ENCODE measurements at regions not wholly inside any gene's neighbourhood (a gene's known extent, or its start where the extent isn't known, plus 50 kb on each side); places are given as distances from the start of the nearest gene placed in this dataset.

DNA sequence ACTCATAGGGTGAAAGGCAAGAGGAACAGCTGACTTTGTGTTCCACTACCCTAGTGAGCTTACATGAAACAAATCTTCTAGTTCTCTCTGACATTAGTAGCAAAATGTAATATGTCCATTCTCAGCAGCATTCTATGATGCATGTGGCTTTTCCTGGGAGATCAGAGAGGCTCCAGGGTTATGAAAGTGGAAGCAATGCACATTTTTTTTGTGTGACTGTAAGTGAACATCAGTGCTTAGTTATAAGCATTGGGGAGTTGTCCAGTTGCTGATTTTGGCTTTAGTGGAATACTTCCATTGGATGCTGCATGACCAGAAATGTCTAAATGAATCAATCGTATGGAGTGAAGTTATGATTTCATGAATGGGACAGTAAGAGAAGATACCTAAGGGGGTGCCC is 255.9 kb downstream of the FAT3 start:
- intact Hi-C loops (cut with micrococcal nuclease): no loop called here
- Histone ChIP-seq H3K4me1 (ENCODE audit: control insufficient read depth, insufficient read depth, low read length) (no peaks in the 10 kb centered on the region), H3K4me3 (ENCODE audit: low read length) (no peak overlapping the region), H3K27ac (ENCODE audit: low read length) (no peak overlapping the region), H3K27me3 (ENCODE audit: control insufficient read depth, insufficient read depth, low read length) (no peaks in the 10 kb centered on the region), H3K36me3 (ENCODE audit: control insufficient read depth, insufficient read depth, low read length) (no peaks in the 10 kb centered on the region), H3K9me3 (ENCODE audit: control insufficient read depth, insufficient read depth, low read length) (no peaks in the 10 kb centered on the region)
- 96% methylated on average over 1 of the region's 1 CpG for WGBS (ENCODE audit: insufficient coverage)
- H3K27me3 Mint-ChIP-seq (ENCODE audit: low read depth in 2 of 2): no peaks in the 10 kb centered on the region
- peaks cover 6 to 12% of the 10 kb centered on the region in 2 donors for H3K9me3 Mint-ChIP-seq
- no peak overlapping the region for H3K4me3 Mint-ChIP-seq
- H3K27ac Mint-ChIP-seq: no peak overlapping the region
- no peaks in the 10 kb centered on the region for H3K4me1 Mint-ChIP-seq
- no peaks in the 10 kb centered on the region for H3K36me3 Mint-ChIP-seq
- DNase-seq (no peak), ATAC-seq (no peak)
- TF ChIP-seq, protein P1, sequence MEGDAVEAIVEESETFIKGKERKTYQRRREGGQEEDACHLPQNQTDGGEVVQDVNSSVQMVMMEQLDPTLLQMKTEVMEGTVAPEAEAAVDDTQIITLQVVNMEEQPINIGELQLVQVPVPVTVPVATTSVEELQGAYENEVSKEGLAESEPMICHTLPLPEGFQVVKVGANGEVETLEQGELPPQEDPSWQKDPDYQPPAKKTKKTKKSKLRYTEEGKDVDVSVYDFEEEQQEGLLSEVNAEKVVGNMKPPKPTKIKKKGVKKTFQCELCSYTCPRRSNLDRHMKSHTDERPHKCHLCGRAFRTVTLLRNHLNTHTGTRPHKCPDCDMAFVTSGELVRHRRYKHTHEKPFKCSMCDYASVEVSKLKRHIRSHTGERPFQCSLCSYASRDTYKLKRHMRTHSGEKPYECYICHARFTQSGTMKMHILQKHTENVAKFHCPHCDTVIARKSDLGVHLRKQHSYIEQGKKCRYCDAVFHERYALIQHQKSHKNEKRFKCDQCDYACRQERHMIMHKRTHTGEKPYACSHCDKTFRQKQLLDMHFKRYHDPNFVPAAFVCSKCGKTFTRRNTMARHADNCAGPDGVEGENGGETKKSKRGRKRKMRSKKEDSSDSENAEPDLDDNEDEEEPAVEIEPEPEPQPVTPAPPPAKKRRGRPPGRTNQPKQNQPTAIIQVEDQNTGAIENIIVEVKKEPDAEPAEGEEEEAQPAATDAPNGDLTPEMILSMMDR (IDR thresholded peaks at IDR 0.05): no peak

DNA sequence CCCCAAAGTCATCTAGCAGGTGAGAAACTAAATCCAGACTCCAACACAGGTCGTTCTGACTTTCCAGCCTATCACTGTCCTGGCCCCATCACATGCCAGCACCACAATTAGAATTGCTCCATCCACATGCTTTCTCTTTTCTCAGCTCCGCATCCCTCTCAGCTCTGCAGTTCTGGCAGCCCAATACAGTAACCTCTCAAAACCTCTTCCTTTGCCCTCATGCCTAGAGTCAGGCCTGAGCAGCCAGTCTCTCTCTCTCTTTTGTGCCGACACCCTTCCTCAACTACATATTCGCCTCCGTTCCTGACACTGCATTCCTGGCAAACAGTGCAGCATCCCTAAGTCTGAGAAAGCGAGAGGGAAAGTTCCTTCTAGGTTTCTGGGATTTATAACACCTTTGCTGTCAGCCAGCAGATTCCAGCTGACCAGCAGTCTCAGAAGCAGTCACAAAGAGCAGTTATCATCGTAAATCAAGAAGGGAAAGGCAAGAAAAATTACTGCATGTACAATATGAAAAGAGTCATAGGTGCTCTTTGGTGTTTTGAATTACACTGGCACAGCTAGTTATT is 258.0 kb downstream of the FAT3 start:
- H3K4me3 ChIP-seq (ENCODE audit: low read length): no peak overlapping the region
- no peaks in the 10 kb centered on the region for H3K9me3 ChIP-seq (ENCODE audit: control insufficient read depth, insufficient read depth, low read length)
- Mint-ChIP-seq H3K4me3 (no peak overlapping the region), H3K27ac (no peak overlapping the region), H3K36me3 (no peaks in the 10 kb centered on the region), H3K4me1 (no peaks in the 10 kb centered on the region), H3K27me3 (ENCODE audit: low read depth in 2 of 2) (no peaks in the 10 kb centered on the region), H3K9me3 (peaks cover 4 to 12% of the 10 kb centered on the region in 2 donors)
- TF ChIP-seq, protein P1 (IDR thresholded peaks at IDR 0.05): no peak
- H3K4me1 ChIP-seq (ENCODE audit: control insufficient read depth, insufficient read depth, low read length): no peaks in the 10 kb centered on the region
- H3K27me3 ChIP-seq (ENCODE audit: control insufficient read depth, insufficient read depth, low read length): no peaks in the 10 kb centered on the region
- 79% methylated on average over 7 of the region's 7 CpGs for WGBS (ENCODE audit: insufficient coverage)
- no peaks in the 10 kb centered on the region for H3K36me3 ChIP-seq (ENCODE audit: control insufficient read depth, insufficient read depth, low read length)
- ATAC-seq (no peak), DNase-seq (no peak)
- no peak overlapping the region for H3K27ac ChIP-seq (ENCODE audit: low read length)
- intact Hi-C loops (cut with micrococcal nuclease): no loop called here

DNA sequence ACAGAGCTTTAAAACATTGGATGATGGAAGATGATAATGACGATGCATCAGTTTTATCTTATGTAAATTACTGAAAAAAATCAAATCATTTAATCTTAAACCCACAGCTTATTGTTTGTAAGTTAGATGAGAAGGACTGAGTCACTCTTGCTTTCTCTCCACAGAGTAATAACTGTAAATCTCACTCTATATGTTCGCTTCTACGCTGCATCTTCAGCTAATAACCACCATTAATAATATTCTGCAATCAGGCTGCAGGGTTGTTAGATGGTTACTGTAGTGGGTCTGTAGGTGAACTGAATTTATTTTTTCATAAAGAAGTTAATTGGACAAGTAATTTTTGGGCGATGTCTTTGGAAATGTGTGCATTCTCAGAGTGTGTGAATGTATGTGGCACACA is 260.0 kb downstream of the FAT3 start:
- DNase-seq: no peak
- Mint-ChIP-seq H3K4me3 (no peak overlapping the region), H3K27ac (no peak overlapping the region), H3K9me3 (peaks cover 4% of the 10 kb centered on the region in 2 donors), H3K36me3 (no peaks in the 10 kb centered on the region), H3K27me3 (ENCODE audit: low read depth in 2 of 2) (no peaks in the 10 kb centered on the region), H3K4me1 (no peaks in the 10 kb centered on the region)
- H3K27me3 ChIP-seq (ENCODE audit: control insufficient read depth, insufficient read depth, low read length): no peaks in the 10 kb centered on the region
- no peaks in the 10 kb centered on the region for H3K4me1 ChIP-seq (ENCODE audit: control insufficient read depth, insufficient read depth, low read length)
- 75% methylated on average over 1 of the region's 4 CpGs for WGBS (ENCODE audit: insufficient coverage)
- no peaks in the 10 kb centered on the region for H3K9me3 ChIP-seq (ENCODE audit: control insufficient read depth, insufficient read depth, low read length)
- no peak overlapping the region for H3K4me3 ChIP-seq (ENCODE audit: low read length)
- TF ChIP-seq, protein P1 (IDR thresholded peaks at IDR 0.05): no peak
- no peaks in the 10 kb centered on the region for H3K36me3 ChIP-seq (ENCODE audit: control insufficient read depth, insufficient read depth, low read length)
- intact Hi-C loops (cut with micrococcal nuclease): no loop called here
- no peak overlapping the region for H3K27ac ChIP-seq (ENCODE audit: low read length)
- no peak for ATAC-seq

DNA sequence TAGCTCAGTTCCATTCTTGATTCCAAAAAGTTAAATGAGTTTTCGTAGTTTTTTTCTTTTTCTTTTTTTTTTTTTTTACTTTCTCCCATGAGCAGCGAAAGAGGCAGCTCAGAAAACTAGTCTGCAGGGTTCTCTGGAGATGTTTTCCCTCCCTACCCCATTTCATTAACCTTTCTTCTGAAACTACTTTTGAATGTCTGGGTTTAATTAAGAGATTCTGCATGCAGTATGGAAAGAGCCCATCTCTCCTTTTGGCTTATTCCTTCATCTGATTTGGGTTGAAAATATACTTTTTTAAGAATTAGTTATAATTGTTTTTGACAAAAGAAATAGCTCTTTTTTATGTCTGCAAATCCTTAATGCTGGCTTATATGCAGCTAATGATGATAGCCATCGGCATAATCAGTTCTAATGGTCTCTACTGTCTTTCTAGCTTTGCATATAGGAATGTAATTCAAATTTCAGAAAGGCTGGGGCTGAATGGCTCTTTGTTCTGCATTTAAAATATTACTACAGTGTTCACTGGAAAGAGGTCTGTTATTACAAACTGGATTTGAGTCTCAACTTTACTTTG is 265.3 kb downstream of the FAT3 start:
- TF ChIP-seq, protein P1 (IDR thresholded peaks at IDR 0.05): no peak
- intact Hi-C loops (cut with micrococcal nuclease): no loop called here
- no peak for DNase-seq
- no peaks in the 10 kb centered on the region for H3K27me3 ChIP-seq (ENCODE audit: control insufficient read depth, insufficient read depth, low read length)
- Mint-ChIP-seq H3K9me3 (peaks cover 0 to 3% of the 10 kb centered on the region in 2 donors), H3K4me3 (no peak overlapping the region), H3K36me3 (no peaks in the 10 kb centered on the region), H3K27me3 (ENCODE audit: low read depth in 2 of 2) (no peaks in the 10 kb centered on the region), H3K27ac (no peak overlapping the region), H3K4me1 (peaks cover 0 to 5% of the 10 kb centered on the region in 2 donors)
- H3K4me3 ChIP-seq (ENCODE audit: low read length): no peak overlapping the region
- H3K36me3 ChIP-seq (ENCODE audit: control insufficient read depth, insufficient read depth, low read length): no peaks in the 10 kb centered on the region
- no peaks in the 10 kb centered on the region for H3K4me1 ChIP-seq (ENCODE audit: control insufficient read depth, insufficient read depth, low read length)
- ATAC-seq: no peak
- H3K27ac ChIP-seq (ENCODE audit: low read length): no peak overlapping the region
- 95% methylated on average over 2 of the region's 3 CpGs for WGBS (ENCODE audit: insufficient coverage)
- no peaks in the 10 kb centered on the region for H3K9me3 ChIP-seq (ENCODE audit: control insufficient read depth, insufficient read depth, low read length)
